Hepatocyte (in vitro differentiated cells): ENCODE measurements at regions not wholly inside any gene's neighbourhood (a gene's known extent, or its start where the extent isn't known, plus 50 kb on each side); places are given as distances from the start of the nearest gene placed in this dataset.

Experiments
- DNase-seq: peaks from one replicate; pipeline ENCODE4 v3.0.0-alpha.2; 2016; ENCODE audit warnings: low spot score
- H2AFZ ChIP-seq: fragments of 200-600 bp; sonication (generic); 2 replicates; pipeline ENCODE4 v1.6.0; 2016; ENCODE audit warnings: antibody characterized with exemption, mild to moderate bottlenecking
- H3K27ac ChIP-seq: fragments of 200-600 bp; sonication (generic); 2 replicates; pipeline ENCODE4 v1.5.1; 2016; ENCODE audit warnings: mild to moderate bottlenecking
- H3K27me3 ChIP-seq: fragments of 200-600 bp; sonication (generic); 2 replicates; pipeline ENCODE4 v1.6.1; 2016
- H3K36me3 ChIP-seq: fragments of 200-600 bp; sonication (generic); replicated peaks from 2 replicates; pipeline ENCODE4 v1.5.1; 2016; ENCODE audit warnings: low read depth; ENCODE audit not compliant: insufficient read depth
- H3K4me1 ChIP-seq: fragments of 200-600 bp; sonication (generic); 2 replicates; pipeline ENCODE4 v1.5.1; 2016; ENCODE audit warnings: mild to moderate bottlenecking, moderate library complexity; ENCODE audit not compliant: insufficient read depth
- H3K4me2 ChIP-seq: fragments of 200-600 bp; sonication (generic); 2 replicates; pipeline ENCODE4 v1.6.0; 2016
- H3K4me3 ChIP-seq: fragments of 200-600 bp; sonication (generic); 2 replicates; pipeline ENCODE4 v1.5.1; 2016; ENCODE audit warnings: mild to moderate bottlenecking
- H3K79me2 ChIP-seq: fragments of 200-600 bp; sonication (generic); 2 replicates; pipeline ENCODE4 v1.6.0; 2017; ENCODE audit warnings: mild to moderate bottlenecking
- H3K9me2 ChIP-seq: fragments of 200-600 bp; sonication (generic); replicated peaks from 2 replicates; pipeline ENCODE4 v1.6.0; 2017; ENCODE audit warnings: mild to moderate bottlenecking; ENCODE audit not compliant: insufficient read depth
- H3K9me3 ChIP-seq: fragments of 200-600 bp; sonication (generic); 2 replicates; pipeline ENCODE4 v1.5.1; 2016; ENCODE audit warnings: low read depth, mild to moderate bottlenecking
- H4K20me1 ChIP-seq: fragments of 200-600 bp; sonication (generic); 2 replicates; pipeline ENCODE4 v1.6.0; 2016; ENCODE audit warnings: mild to moderate bottlenecking; ENCODE audit not compliant: insufficient read depth, poor library complexity, severe bottlenecking
- CTCF ChIP-seq: fragments of 200-600 bp; sonication (generic); IDR thresholded peaks from 2 replicates; pipeline ENCODE4 v1.5.1; 2016; ENCODE audit warnings: antibody characterized with exemption, mild to moderate bottlenecking; ENCODE audit not compliant: poor library complexity
- EZH2 ChIP-seq: fragments of 200-600 bp; sonication (generic); IDR thresholded peaks from 2 replicates; pipeline ENCODE4 v1.6.1; 2016; ENCODE audit warnings: antibody characterized with exemption, mild to moderate bottlenecking, borderline replicate concordance
- EZH2phosphoT487 ChIP-seq: fragments of 200-600 bp; sonication (generic); IDR thresholded peaks from one replicate; pipeline ENCODE4 v1.6.1; 2018; ENCODE audit warnings: antibody characterized with exemption, mild to moderate bottlenecking, low read depth, moderate library complexity; ENCODE audit not compliant: unreplicated experiment, severe bottlenecking
- WGBS: methylation state at CpG from one replicate; pipeline ENCODE4 v1.1.6; 2016; ENCODE audit warnings: low lambda C conversion rate; ENCODE audit errors: missing lambda C conversion rate; 5-methylcytosine and 5-hydroxymethylcytosine counted together

GRCh38 chr9:118336250-118336942 is 632.2 kb downstream of the TLR4 start:
- no peak for DNase-seq
- H3K4me2 ChIP-seq, result no peak overlapping the region
- H4K20me1 ChIP-seq, result no peaks in the 10 kb centered on the region
- TF ChIP-seq EZH2 (no peak), EZH2phosphoT487 (no peak), CTCF (no peak)
- no peaks in the 10 kb centered on the region for H3K79me2 ChIP-seq
- 58% methylated on average over 5 of the region's 5 CpGs for WGBS
- H3K27me3 ChIP-seq, result no peaks in the 10 kb centered on the region
- H3K9me2 ChIP-seq, result no peaks in the 10 kb centered on the region
- no peaks in the 10 kb centered on the region for H3K9me3 ChIP-seq
- no peaks in the 10 kb centered on the region for H3K36me3 ChIP-seq
- H3K4me3 ChIP-seq, result no peak overlapping the region
- no peak overlapping the region for H2AFZ ChIP-seq
- H3K4me1 ChIP-seq, result no peaks in the 10 kb centered on the region
- no peak overlapping the region for H3K27ac ChIP-seq

- no peak overlapping the region for H3K27ac ChIP-seq
- H3K4me3 ChIP-seq, result no peak overlapping the region
- H3K27me3 ChIP-seq, result no peaks in the 10 kb centered on the region
- H3K9me3 ChIP-seq, result no peaks in the 10 kb centered on the region
- no peak overlapping the region for H3K4me2 ChIP-seq
- H3K36me3 ChIP-seq, result no peaks in the 10 kb centered on the region
- H3K4me1 ChIP-seq, result no peaks in the 10 kb centered on the region
- no peak for DNase-seq
- H2AFZ ChIP-seq, result no peak overlapping the region
- H3K79me2 ChIP-seq, result no peaks in the 10 kb centered on the region
- no peak for TF ChIP-seq CTCF
- TF ChIP-seq EZH2phosphoT487, result no peak
- no peak for TF ChIP-seq EZH2
- no peaks in the 10 kb centered on the region for H3K9me2 ChIP-seq
- H4K20me1 ChIP-seq, result no peaks in the 10 kb centered on the region
- WGBS, result 86% methylated on average over 2 of the region's 2 CpGs
These were observed 632.7 kb downstream of the TLR4 start for GRCh38 chr9:118336943-118337330.

- Histone ChIP-seq H2AFZ (no peak overlapping the region), H3K27me3 (no peaks in the 10 kb centered on the region), H3K4me3 (no peak overlapping the region), H3K9me3 (no peaks in the 10 kb centered on the region), H3K9me2 (no peaks in the 10 kb centered on the region), H3K36me3 (no peaks in the 10 kb centered on the region), H3K4me2 (no peak overlapping the region), H4K20me1 (no peaks in the 10 kb centered on the region), H3K79me2 (no peaks in the 10 kb centered on the region), H3K27ac (no peak overlapping the region), H3K4me1 (no peaks in the 10 kb centered on the region)
- no peak for TF ChIP-seq EZH2phosphoT487
- TF ChIP-seq CTCF, result no peak
- no peak for TF ChIP-seq EZH2
- no peak for DNase-seq
- WGBS, result 93% methylated on average over 4 of the region's 4 CpGs
These were observed 655.8 kb downstream of the TLR4 start for GRCh38 chr9:118360036-118360435.

- H4K20me1 ChIP-seq, result no peaks in the 10 kb centered on the region
- H3K9me2 ChIP-seq, result no peaks in the 10 kb centered on the region
- no peaks in the 10 kb centered on the region for H3K4me1 ChIP-seq
- H3K79me2 ChIP-seq, result no peaks in the 10 kb centered on the region
- H3K27me3 ChIP-seq, result no peaks in the 10 kb centered on the region
- H3K4me3 ChIP-seq, result no peak overlapping the region
- WGBS, result 90% methylated on average over 1 of the region's 1 CpG
- TF ChIP-seq CTCF, result no peak
- no peak for TF ChIP-seq EZH2phosphoT487
- no peak for TF ChIP-seq EZH2
- no peak overlapping the region for H3K4me2 ChIP-seq
- DNase-seq, result no peak
- no peaks in the 10 kb centered on the region for H3K9me3 ChIP-seq
- H3K27ac ChIP-seq, result no peak overlapping the region
- H2AFZ ChIP-seq, result no peak overlapping the region
- no peaks in the 10 kb centered on the region for H3K36me3 ChIP-seq
These were observed 657.9 kb downstream of the TLR4 start for GRCh38 chr9:118362123-118362522.
